Natural killer cell (primary cell): ENCODE measurements at regions not wholly inside any gene's neighbourhood (a gene's known extent, or its start where the extent isn't known, plus 50 kb on each side); places are given as distances from the start of the nearest gene placed in this dataset.
A peak's percentile ranks its signal among the peaks of the same experiment; 100 is the strongest.

ENCODE experiments used
- ATAC-seq, 3 donors: fragments of 150-1000 bp in 2 of 3; fragments of 200-7000 bp in 1 of 3; cut with Tn5 transposase; 1 replicate in 1 of 3; 2 replicates in 2 of 3; pipeline ENCODE4 v1.10.0; 2021; ENCODE audit warnings: mild to moderate bottlenecking in 2 of 3, moderate library complexity in 2 of 3
- DNase-seq, 2 donors: peaks; one replicate each; pipeline versions ENCODE4 v3.0.0 to v3.0.0-alpha.2; 2013 to 2021; ENCODE audit warnings: mixed read lengths in 1 of 2
- H3K27ac ChIP-seq: one replicate; pipeline ENCODE4 v1.5.1; 2013; ENCODE audit warnings: mild to moderate bottlenecking, low read length
- H3K27me3 ChIP-seq: one replicate; pipeline ENCODE4 v1.6.1; 2013; ENCODE audit warnings: low read length; ENCODE audit not compliant: control insufficient read depth, insufficient read depth
- H3K36me3 ChIP-seq: one replicate; pipeline ENCODE4 v1.6.1; 2013; ENCODE audit warnings: low read length; ENCODE audit not compliant: control insufficient read depth, insufficient read depth
- H3K4me1 ChIP-seq: one replicate; pipeline ENCODE4 v1.6.1; 2013; ENCODE audit warnings: low read length; ENCODE audit not compliant: control insufficient read depth, insufficient read depth
- H3K4me3 ChIP-seq: one replicate; pipeline ENCODE4 v1.5.1; 2013; ENCODE audit warnings: low read length
- H3K9me3 ChIP-seq: one replicate; pipeline ENCODE4 v1.6.1; 2013; ENCODE audit warnings: low read length; ENCODE audit not compliant: control insufficient read depth, insufficient read depth
- H3K27ac Mint-ChIP-seq, 2 donors: one replicate each; pipeline ENCODE4 v1.8.0; 2022; ENCODE audit warnings: mild to moderate bottlenecking in 2 of 2, mixed read lengths in 2 of 2, moderate library complexity in 1 of 2
- H3K27me3 Mint-ChIP-seq, 2 donors: one replicate each; pipeline ENCODE4 v1.8.0; 2022; ENCODE audit warnings: low read depth in 2 of 2, mixed read lengths in 2 of 2
- H3K36me3 Mint-ChIP-seq: one replicate; pipeline ENCODE4 v1.8.0; 2022; ENCODE audit warnings: mixed read lengths
- H3K4me1 Mint-ChIP-seq, 2 donors: one replicate each; pipeline ENCODE4 v1.8.0; 2022; ENCODE audit warnings: mixed read lengths in 2 of 2
- H3K4me3 Mint-ChIP-seq: one replicate; pipeline ENCODE4 v1.8.0; 2022; ENCODE audit warnings: mild to moderate bottlenecking, moderate library complexity, mixed read lengths
- H3K9me3 Mint-ChIP-seq, 2 donors: one replicate each; pipeline ENCODE4 v1.8.0; 2022; ENCODE audit warnings: mixed read lengths in 2 of 2
- WGBS: methylation state at CpG from one replicate; pipeline ENCODE4 v1.1.7; 2013; ENCODE audit warnings: missing lambda C conversion rate; ENCODE audit not compliant: insufficient coverage; 5-methylcytosine and 5-hydroxymethylcytosine counted together
- intact Hi-C: fragments of 100-400 bp; cut with micrococcal nuclease; formaldehyde crosslinking; loops from one replicate; pipeline ENCODE4 v1.14.2; 2022
- TF ChIP-seq, protein P1 (sequence below): fragments of 200-600 bp; IDR thresholded peaks from one replicate; pipeline ENCODE4 v1.8.0; 2022; ENCODE audit warnings: antibody characterized with exemption

DNA sequence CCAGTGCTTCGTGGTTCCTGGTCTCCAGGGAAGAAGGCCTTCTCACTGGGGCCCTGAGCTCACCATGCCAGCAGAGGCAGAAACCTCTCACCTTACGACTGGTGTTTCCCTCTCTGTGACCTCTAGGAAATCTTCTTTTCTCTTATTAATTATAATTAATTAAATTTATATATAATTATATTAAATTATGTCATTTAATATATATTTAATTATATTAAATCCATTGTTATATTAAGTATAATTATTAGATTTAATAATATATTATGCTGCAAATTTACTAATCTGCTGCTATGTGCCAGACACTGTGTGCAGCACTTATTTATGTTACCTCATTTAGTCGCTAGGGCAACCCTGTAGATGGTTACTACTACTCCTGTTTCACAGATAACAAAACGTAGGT lies 70.3 kb upstream of the MBIP start:
- no peaks in the 10 kb centered on the region for H3K4me1 Mint-ChIP-seq
- WGBS = 60% methylated on average over 3 of the region's 4 CpGs
- no peak overlapping the region for H3K27ac ChIP-seq
- H3K36me3 Mint-ChIP-seq = no peaks in the 10 kb centered on the region
- no peaks in the 10 kb centered on the region for H3K9me3 ChIP-seq
- no peak overlapping the region for H3K4me3 ChIP-seq
- DNase-seq = no peak
- no peaks in the 10 kb centered on the region for H3K36me3 ChIP-seq
- TF ChIP-seq, protein P1, sequence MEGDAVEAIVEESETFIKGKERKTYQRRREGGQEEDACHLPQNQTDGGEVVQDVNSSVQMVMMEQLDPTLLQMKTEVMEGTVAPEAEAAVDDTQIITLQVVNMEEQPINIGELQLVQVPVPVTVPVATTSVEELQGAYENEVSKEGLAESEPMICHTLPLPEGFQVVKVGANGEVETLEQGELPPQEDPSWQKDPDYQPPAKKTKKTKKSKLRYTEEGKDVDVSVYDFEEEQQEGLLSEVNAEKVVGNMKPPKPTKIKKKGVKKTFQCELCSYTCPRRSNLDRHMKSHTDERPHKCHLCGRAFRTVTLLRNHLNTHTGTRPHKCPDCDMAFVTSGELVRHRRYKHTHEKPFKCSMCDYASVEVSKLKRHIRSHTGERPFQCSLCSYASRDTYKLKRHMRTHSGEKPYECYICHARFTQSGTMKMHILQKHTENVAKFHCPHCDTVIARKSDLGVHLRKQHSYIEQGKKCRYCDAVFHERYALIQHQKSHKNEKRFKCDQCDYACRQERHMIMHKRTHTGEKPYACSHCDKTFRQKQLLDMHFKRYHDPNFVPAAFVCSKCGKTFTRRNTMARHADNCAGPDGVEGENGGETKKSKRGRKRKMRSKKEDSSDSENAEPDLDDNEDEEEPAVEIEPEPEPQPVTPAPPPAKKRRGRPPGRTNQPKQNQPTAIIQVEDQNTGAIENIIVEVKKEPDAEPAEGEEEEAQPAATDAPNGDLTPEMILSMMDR = no peak
- no peaks in the 10 kb centered on the region for H3K9me3 Mint-ChIP-seq
- peaks cover 3% of the 10 kb centered on the region for H3K27me3 ChIP-seq
- intact Hi-C loops = no loop called here
- ATAC-seq = no peak
- H3K4me3 Mint-ChIP-seq = no peak overlapping the region
- peaks cover 0 to 5% of the 10 kb centered on the region in 2 donors for H3K27me3 Mint-ChIP-seq
- H3K4me1 ChIP-seq = no peaks in the 10 kb centered on the region
- H3K27ac Mint-ChIP-seq = no peak overlapping the region

DNA sequence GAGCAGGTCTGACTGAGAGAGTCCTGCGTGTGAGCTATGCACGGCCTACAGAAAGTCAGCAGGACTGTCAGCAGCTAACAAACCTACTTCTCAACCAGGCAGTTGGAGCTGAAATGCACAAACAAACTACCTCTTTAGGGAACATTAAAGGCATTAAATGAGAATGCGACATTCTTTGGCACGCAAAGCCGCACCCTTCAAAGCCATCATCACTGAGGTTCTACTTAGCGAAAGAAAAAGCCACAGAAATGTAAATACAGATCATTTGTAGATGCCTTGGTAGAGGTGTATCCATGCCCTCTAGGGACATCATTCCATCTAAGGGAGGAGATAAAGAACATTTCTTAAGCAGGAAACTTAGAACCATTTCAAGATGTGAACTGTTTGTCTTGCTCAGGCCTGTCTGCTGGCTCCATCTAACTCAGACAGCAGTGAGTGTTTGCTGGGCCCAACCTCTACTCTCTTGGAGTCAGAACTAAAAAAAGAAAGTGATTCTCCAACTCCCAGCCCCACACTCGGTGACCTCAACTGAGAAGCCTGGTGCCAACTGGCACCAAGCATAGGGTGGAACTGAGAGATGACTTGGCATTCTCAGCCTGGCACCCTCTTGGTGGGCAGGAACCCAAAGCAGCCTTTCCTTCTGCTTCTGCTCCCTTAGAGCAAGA lies 63.5 kb upstream of the MBIP start:
- Mint-ChIP-seq H3K27ac (no peak overlapping the region), H3K27me3 (no peaks in the 10 kb centered on the region), H3K9me3 (peaks cover 0 to 3% of the 10 kb centered on the region in 2 donors), H3K36me3 (no peaks in the 10 kb centered on the region), H3K4me3 (no peak overlapping the region), H3K4me1 (no peaks in the 10 kb centered on the region)
- Histone ChIP-seq H3K9me3 (no peaks in the 10 kb centered on the region), H3K4me3 (no peak overlapping the region), H3K27me3 (no peaks in the 10 kb centered on the region), H3K27ac (no peak overlapping the region), H3K36me3 (no peaks in the 10 kb centered on the region), H3K4me1 (no peaks in the 10 kb centered on the region)
- 83% methylated on average over 7 of the region's 7 CpGs for WGBS
- TF ChIP-seq, protein P1 = no peak
- intact Hi-C loops = no loop called here
- DNase-seq (no peak), ATAC-seq (no peak)

DNA sequence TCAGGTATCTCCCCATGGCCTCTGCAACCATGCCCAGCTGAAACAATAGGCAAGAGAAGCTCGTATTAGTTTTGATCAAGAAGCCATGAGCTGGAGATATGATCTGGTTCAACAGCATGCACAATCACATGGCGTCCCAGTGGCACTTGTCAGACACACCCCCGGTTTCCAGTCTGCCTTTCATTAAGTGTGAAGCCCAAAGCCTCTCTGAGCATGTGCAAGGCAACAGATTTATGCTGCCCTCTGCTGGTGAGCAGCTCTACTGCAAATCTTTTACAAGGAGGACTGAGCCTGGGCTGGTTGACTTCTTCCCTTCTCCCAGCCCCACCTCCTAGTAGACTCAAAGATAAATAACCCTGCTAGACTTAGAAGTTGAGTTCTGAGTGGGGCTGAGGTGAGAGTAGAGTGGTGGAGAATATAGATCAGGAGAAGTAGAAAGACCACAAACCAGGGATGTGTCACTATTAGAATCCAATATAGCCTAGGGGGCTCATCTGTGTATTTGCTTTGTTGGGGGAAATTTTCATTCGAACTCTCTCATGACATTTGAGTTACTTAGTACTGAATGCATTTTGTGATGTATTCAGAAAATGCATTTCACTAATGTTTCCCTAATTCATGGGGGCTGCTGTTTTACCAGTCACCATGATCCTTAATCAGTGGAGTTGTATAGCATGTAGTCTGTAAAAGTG lies 53.7 kb upstream of the MBIP start:
- TF ChIP-seq, protein P1 = peak; percentile 35
- no peak overlapping the region for H3K4me3 ChIP-seq
- Mint-ChIP-seq H3K27ac (no peak overlapping the region), H3K4me3 (no peak overlapping the region), H3K36me3 (no peaks in the 10 kb centered on the region), H3K27me3 (no peaks in the 10 kb centered on the region), H3K4me1 (peaks cover 0 to 4% of the 10 kb centered on the region in 2 donors), H3K9me3 (peaks cover 0 to 2% of the 10 kb centered on the region in 2 donors)
- no peaks in the 10 kb centered on the region for H3K9me3 ChIP-seq
- ATAC-seq (peak in 2 of 3 donors; percentile 63 to 65), DNase-seq (peak in 1 of 2 donors; percentile 78)
- WGBS = 22% methylated on average over 4 of the region's 4 CpGs
- H3K27me3 ChIP-seq = no peaks in the 10 kb centered on the region
- no peak overlapping the region for H3K27ac ChIP-seq
- H3K36me3 ChIP-seq = no peaks in the 10 kb centered on the region
- no peaks in the 10 kb centered on the region for H3K4me1 ChIP-seq
- intact Hi-C loops = loop anchor here (10.0 kb wide), 1 partner anchor 489 kb away; no protein-coding TSS in a partner anchor
